Neutrophil (primary cell): ENCODE measurements at regions not wholly inside any gene's neighbourhood (a gene's known extent, or its start where the extent isn't known, plus 50 kb on each side); places are given as distances from the start of the nearest gene placed in this dataset.

Experiments used
- H3K27ac ChIP-seq: fragments of 200-600 bp; sonication (generic); 2 replicates; pipeline ENCODE4 v1.5.1; 2016; ENCODE audit warnings: mild to moderate bottlenecking, moderate library complexity
- H3K27me3 ChIP-seq: fragments of 200-600 bp; sonication (generic); 2 replicates; pipeline ENCODE4 v1.6.0; 2016; ENCODE audit warnings: mild to moderate bottlenecking
- H3K36me3 ChIP-seq: fragments of 200-600 bp; sonication (generic); 2 replicates; pipeline ENCODE4 v1.5.1; 2017
- H3K4me1 ChIP-seq, 2 experiments: fragments of 200-600 bp in 1 of 2; sonication (generic) in 1 of 2; 1 replicate in 1 of 2; 2 replicates in 1 of 2; pipeline versions ENCODE4 v1.5.1 to v1.6.1; 2013 to 2016; ENCODE audit warnings: low read depth in 1 of 2, low read length in 1 of 2, mild to moderate bottlenecking in 1 of 2, moderate library complexity in 1 of 2; ENCODE audit not compliant: control insufficient read depth in 1 of 2, insufficient read depth in 1 of 2
- H3K4me3 ChIP-seq, 2 experiments: fragments of 200-600 bp in 1 of 2; sonication (generic) in 1 of 2; 1 replicate in 1 of 2; 2 replicates in 1 of 2; pipeline ENCODE4 v1.5.1; 2013 to 2016; ENCODE audit warnings: low read depth in 1 of 2, low read length in 1 of 2, mild to moderate bottlenecking in 1 of 2, moderate library complexity in 1 of 2
- H3K9me3 ChIP-seq: fragments of 200-600 bp; sonication (generic); 2 replicates; pipeline ENCODE4 v1.5.1; 2016
- CTCF ChIP-seq: fragments of 200-600 bp; sonication (generic); IDR thresholded peaks from 2 replicates; pipeline ENCODE4 v1.5.1; 2016; ENCODE audit warnings: antibody characterized with exemption

DNA sequence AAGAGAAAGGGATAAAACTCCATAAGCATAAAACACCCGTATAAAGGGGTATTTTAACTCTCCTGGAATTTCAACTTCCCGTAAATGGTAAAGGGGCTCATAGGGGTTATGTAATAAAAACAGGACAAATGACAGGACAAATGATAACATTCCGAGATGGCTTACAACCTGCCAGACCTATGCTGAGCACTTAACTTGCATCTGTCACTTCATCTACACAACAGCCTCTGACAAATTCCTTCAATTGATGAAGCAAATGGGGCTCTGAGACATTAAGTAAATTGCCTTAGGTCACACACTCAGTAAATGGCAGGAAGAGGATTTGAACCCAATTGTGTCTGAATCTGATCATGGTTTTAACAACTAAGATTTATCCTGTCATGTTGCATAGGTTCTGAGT lies 327.6 kb upstream of the SNX7 start:
- no peaks in the 10 kb centered on the region for H3K27me3 ChIP-seq
- H3K9me3 ChIP-seq, result no peaks in the 10 kb centered on the region
- TF ChIP-seq CTCF, result no peak
- H3K27ac ChIP-seq, result no peak overlapping the region
- H3K4me1 ChIP-seq, result no peaks in the 10 kb centered on the region
- H3K36me3 ChIP-seq, result no peaks in the 10 kb centered on the region
- H3K4me3 ChIP-seq, result no peak overlapping the region

DNA sequence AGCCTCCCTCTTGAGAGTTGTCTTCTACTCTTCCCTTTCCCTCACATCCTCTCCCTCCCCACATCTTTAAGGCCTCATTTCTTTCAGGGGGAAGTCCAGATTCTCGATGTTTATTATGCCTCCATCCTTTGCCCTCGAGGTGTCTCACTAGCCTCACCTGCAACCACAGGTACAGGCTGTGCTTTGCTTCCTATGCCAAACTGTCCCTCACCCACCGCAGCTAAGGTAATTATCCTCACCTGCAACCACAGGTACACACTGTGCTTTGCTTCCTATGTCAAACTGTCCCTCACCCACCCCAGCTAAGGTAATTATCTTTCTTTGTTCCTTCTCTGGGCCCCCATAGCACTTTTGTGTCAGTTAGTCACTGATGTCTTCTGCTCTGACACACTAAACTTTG lies 328.1 kb upstream of the SNX7 start:
- no peak for TF ChIP-seq CTCF
- Histone ChIP-seq H3K4me1 (no peaks in the 10 kb centered on the region), H3K9me3 (no peaks in the 10 kb centered on the region), H3K27me3 (no peaks in the 10 kb centered on the region), H3K36me3 (no peaks in the 10 kb centered on the region), H3K27ac (no peak overlapping the region), H3K4me3 (no peak overlapping the region)

DNA sequence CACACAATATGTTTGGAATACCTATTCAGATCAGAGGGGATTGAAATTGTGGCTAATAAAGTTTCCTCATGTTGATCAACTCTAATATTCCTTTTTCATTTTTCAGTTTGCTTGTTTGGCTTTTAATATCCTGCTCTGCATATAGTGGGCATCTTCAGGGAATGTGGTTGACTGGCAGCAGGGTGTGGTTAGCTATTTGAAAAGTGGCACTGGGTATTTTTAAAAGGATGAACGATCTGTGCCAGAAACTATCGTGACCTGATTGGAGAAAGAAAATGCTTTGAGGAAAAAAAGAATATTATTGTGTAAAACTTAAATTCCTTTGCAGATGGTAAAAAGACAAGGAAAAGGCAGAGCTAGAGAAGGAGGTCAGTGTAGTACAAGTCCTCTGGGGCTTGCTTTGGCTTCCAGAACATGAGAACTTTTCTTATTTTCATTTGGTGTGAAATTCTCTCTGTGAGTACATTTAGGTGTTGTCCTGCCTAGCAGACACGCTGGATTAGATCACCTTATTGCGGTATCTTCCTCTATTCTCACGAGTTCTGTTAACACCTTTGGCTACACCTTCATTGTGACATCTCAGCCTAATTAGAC lies 329.7 kb upstream of the SNX7 start:
- TF ChIP-seq CTCF, result no peak
- no peak overlapping the region for H3K27ac ChIP-seq

GRCh38 chr1:98331243-98331642 lies 330.3 kb upstream of the SNX7 start:
- H3K36me3 ChIP-seq, result no peaks in the 10 kb centered on the region
- H3K4me1 ChIP-seq, result no peaks in the 10 kb centered on the region
- no peaks in the 10 kb centered on the region for H3K9me3 ChIP-seq
- no peaks in the 10 kb centered on the region for H3K27me3 ChIP-seq
- no peak overlapping the region for H3K4me3 ChIP-seq
- no peak overlapping the region for H3K27ac ChIP-seq
- TF ChIP-seq CTCF, result no peak

More for the DNA sequence above, 329.7 kb upstream of the SNX7 start:
- Histone ChIP-seq H3K27me3 (no peaks in the 10 kb centered on the region), H3K9me3 (no peaks in the 10 kb centered on the region), H3K36me3 (no peaks in the 10 kb centered on the region), H3K4me1 (no peaks in the 10 kb centered on the region), H3K4me3 (no peak overlapping the region)

DNA sequence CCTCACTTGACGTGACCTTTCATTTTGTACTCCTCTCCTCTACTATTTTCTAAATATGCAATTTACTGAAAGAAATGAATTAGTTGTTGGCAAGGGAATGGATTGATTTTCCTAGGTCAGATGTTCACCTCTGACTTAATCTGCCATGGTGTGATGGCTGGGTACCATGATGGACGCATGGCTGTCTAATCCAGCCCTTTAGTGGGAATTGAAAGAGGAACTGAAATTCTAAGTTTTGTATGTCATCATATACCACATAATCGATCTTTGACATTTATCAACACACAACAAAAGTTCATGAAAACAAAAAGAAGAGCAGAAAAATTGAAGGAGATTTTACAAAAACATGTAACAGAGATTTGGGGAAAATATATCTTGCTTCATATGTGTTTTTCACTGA lies 331.3 kb upstream of the SNX7 start:
- Histone ChIP-seq H3K27ac (no peak overlapping the region), H3K36me3 (no peaks in the 10 kb centered on the region), H3K9me3 (no peaks in the 10 kb centered on the region), H3K27me3 (no peaks in the 10 kb centered on the region), H3K4me3 (no peak overlapping the region), H3K4me1 (peaks cover under 1 to 3% of the 10 kb centered on the region in 2 experiments)
- no peak for TF ChIP-seq CTCF

DNA sequence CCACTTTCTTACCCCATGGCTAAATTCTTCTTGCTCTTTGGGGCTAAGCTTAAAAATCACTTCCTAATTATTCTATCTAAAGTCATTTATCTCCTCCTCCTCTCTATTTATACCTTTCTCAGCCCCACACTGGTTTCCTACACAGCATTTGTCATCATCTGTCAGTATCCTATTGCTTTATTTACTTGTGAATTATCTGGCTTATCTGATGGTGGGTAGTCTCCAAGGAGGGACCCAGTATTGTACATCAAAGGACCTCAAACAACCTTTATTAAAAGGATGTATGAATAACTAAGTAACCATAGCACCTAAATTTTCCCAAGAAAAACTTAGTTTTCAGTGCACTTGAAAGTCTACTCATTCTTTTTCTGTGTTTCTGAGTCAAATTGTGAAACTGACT lies 332.7 kb upstream of the SNX7 start:
- H3K27me3 ChIP-seq, result no peaks in the 10 kb centered on the region
- H3K9me3 ChIP-seq, result no peaks in the 10 kb centered on the region
- TF ChIP-seq CTCF, result no peak
- H3K36me3 ChIP-seq, result no peaks in the 10 kb centered on the region
- H3K27ac ChIP-seq, result no peak overlapping the region
- H3K4me1 ChIP-seq, result peaks cover 12 to 16% of the 10 kb centered on the region in 2 experiments
- H3K4me3 ChIP-seq, result no peak overlapping the region
